ENCODE measurements at regions not wholly inside any gene's neighbourhood (a gene's known extent, or its start where the extent isn't known, plus 50 kb on each side); places are given as distances from the start of the nearest gene placed in this dataset.
"Not testable (repeated sequence)": the region's sequence is repeated elsewhere in the genome, so short reads cannot be mapped to it uniquely, and the experiment has no call there.

DNA sequence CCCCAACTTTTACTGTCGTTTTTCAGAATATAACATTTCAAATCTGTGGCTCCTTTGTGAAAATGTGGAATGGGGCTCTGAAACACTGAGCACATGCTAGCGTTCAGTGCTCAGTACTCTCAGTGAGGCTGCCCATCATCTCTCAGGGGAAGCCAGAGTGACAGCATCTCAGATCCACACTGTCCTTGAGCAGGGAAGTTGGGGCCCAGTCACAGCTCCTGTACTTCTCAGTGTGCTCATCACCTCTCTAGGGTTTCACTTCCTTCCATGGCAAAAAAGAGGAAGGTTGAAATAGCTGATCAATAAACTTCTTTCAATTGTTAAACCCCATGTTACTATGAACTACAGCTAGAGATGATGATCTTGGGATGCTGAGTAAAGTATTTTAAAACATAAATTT lies 565.9 kb upstream of the SPRY2 start:
- POLR2A ChIA-PET (ENCODE audit: partially characterized antibody), result no interaction called here
- CTCF ChIA-PET (ENCODE audit: partially characterized antibody), result no interaction called here
- Mint-ChIP-seq H3K4me1 (no peaks in the 10 kb centered on the region), H3K36me3 (no peaks in the 10 kb centered on the region), H3K27ac (no peak overlapping the region), H3K27me3 (no peaks in the 10 kb centered on the region), H3K9me3 (peaks cover 0 to 14% (median 5%) of the 10 kb centered on the region in 8 donors), H3K4me3 (no peak overlapping the region)
- H3K4me3 ChIP-seq (ENCODE audit: low read length in 2 of 2), result no peak overlapping the region
- H3K4me1 ChIP-seq (ENCODE audit: insufficient read depth, low read length), result no peaks in the 10 kb centered on the region
- H3K27me3 ChIP-seq (ENCODE audit: insufficient read depth, low read length), result no peaks in the 10 kb centered on the region
- DNase-seq, result no peak
- intact Hi-C loops (cut with micrococcal nuclease), result no loop called here
- H3K9me3 ChIP-seq (ENCODE audit: control insufficient read depth in 1 of 2, low read length in 2 of 2), result no peaks in the 10 kb centered on the region
- H3K36me3 ChIP-seq (ENCODE audit: insufficient read depth, low read length), result no peaks in the 10 kb centered on the region
- H3K27ac ChIP-seq (ENCODE audit: low read depth, low read length), result no peak overlapping the region

DNA sequence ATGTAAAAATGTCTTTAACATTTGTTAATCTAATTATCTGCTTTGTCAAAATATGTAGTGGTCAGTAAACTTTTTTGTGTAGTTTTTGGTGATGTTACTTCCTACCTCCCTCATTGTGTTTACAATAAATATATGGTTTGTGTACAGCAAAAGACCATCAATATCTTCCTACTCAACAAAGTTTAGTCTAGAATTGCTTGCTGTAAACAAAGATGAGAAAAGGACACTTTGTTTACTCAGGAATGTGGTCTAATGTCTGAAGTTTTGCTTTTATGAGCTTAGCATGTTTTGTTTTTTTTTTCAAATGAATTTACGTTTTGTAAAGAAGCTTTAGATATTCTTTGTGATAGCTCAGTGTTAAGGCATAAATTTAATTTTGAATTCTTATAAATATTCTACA lies 563.5 kb upstream of the SPRY2 start:
- H3K36me3 Mint-ChIP-seq, result no peaks in the 10 kb centered on the region
- H3K27me3 ChIP-seq (ENCODE audit: insufficient read depth, low read length), result no peaks in the 10 kb centered on the region
- no peak overlapping the region for H3K27ac ChIP-seq (ENCODE audit: low read depth, low read length)
- no peak overlapping the region for H3K4me3 ChIP-seq (ENCODE audit: low read length in 2 of 2)
- no peaks in the 10 kb centered on the region for H3K9me3 ChIP-seq (ENCODE audit: control insufficient read depth in 1 of 2, low read length in 2 of 2)
- H3K36me3 ChIP-seq (ENCODE audit: insufficient read depth, low read length), result no peaks in the 10 kb centered on the region
- POLR2A ChIA-PET (ENCODE audit: partially characterized antibody), result no interaction called here
- H3K4me1 Mint-ChIP-seq, result no peaks in the 10 kb centered on the region
- no peak for DNase-seq
- no peak overlapping the region for H3K4me3 Mint-ChIP-seq
- H3K27me3 Mint-ChIP-seq, result no peaks in the 10 kb centered on the region
- CTCF ChIA-PET (ENCODE audit: partially characterized antibody), result no interaction called here
- no peak overlapping the region for H3K27ac Mint-ChIP-seq
- H3K4me1 ChIP-seq (ENCODE audit: insufficient read depth, low read length), result no peaks in the 10 kb centered on the region
- intact Hi-C loops (cut with micrococcal nuclease), result no loop called here
- H3K9me3 Mint-ChIP-seq, result peaks cover 0 to 11% (median 4%) of the 10 kb centered on the region in 8 donors

DNA sequence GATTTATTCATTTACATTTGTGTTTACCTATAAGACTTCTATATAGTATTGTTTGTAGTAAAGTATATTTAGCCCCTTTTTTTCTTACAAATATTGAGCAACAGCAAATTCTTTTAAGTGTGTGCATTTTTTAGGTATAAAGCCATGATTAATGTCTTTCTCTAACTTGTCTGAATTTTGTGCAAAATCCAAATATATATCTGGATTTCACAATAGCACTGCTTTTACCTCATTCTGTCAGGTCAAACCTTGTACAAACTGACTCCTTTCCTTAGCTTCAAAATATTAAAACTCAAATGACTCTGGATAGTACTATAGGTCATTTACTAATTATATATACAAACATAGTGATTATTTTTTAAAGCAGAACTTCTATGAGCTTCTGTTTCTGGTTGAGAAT lies 563.0 kb upstream of the SPRY2 start:
- Mint-ChIP-seq H3K27ac (no peak overlapping the region), H3K27me3 (no peaks in the 10 kb centered on the region), H3K9me3 (peaks cover 0 to 11% (median 2%) of the 10 kb centered on the region in 8 donors), H3K36me3 (no peaks in the 10 kb centered on the region), H3K4me1 (no peaks in the 10 kb centered on the region), H3K4me3 (no peak overlapping the region)
- Histone ChIP-seq H3K4me1 (ENCODE audit: insufficient read depth, low read length) (no peaks in the 10 kb centered on the region), H3K9me3 (ENCODE audit: control insufficient read depth in 1 of 2, low read length in 2 of 2) (no peaks in the 10 kb centered on the region), H3K27ac (ENCODE audit: low read depth, low read length) (no peak overlapping the region), H3K27me3 (ENCODE audit: insufficient read depth, low read length) (no peaks in the 10 kb centered on the region), H3K36me3 (ENCODE audit: insufficient read depth, low read length) (no peaks in the 10 kb centered on the region), H3K4me3 (ENCODE audit: low read length in 2 of 2) (no peak overlapping the region)
- ChIA-PET POLR2A (ENCODE audit: partially characterized antibody) (no interaction called here), CTCF (ENCODE audit: partially characterized antibody) (no interaction called here)
- DNase-seq, result no peak
- intact Hi-C loops (cut with micrococcal nuclease), result no loop called here

DNA sequence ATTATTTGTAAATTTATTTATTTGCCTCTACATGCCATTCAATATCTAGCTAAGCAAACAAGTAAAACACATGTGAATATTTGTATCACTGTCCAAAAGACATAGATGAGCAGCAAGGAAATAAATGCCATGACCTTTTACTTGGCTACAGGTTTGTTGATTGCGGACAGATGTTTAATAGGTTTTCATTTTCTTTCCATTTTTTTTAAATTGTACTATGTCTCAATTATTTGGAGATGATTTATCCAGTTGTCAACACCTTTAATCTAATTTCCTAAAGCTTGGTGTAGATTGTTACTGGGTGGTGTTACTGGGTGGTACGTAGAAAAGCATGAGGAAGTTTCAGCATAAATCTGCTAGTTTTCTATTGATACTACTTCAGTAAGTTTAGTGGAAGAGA lies 560.6 kb upstream of the SPRY2 start:
- Mint-ChIP-seq H3K36me3 (no peaks in the 10 kb centered on the region), H3K4me3 (no peak overlapping the region), H3K27me3 (no peaks in the 10 kb centered on the region), H3K9me3 (peaks cover 0 to 14% (median 4%) of the 10 kb centered on the region in 8 donors), H3K27ac (no peak overlapping the region), H3K4me1 (no peaks in the 10 kb centered on the region)
- Histone ChIP-seq H3K27me3 (ENCODE audit: insufficient read depth, low read length) (no peaks in the 10 kb centered on the region), H3K27ac (ENCODE audit: low read depth, low read length) (no peak overlapping the region), H3K4me3 (ENCODE audit: low read length in 2 of 2) (no peak overlapping the region), H3K9me3 (ENCODE audit: control insufficient read depth in 1 of 2, low read length in 2 of 2) (no peaks in the 10 kb centered on the region), H3K4me1 (ENCODE audit: insufficient read depth, low read length) (no peaks in the 10 kb centered on the region), H3K36me3 (ENCODE audit: insufficient read depth, low read length) (no peaks in the 10 kb centered on the region)
- intact Hi-C loops (cut with micrococcal nuclease), result no loop called here
- CTCF ChIA-PET (ENCODE audit: partially characterized antibody), result no interaction called here
- POLR2A ChIA-PET (ENCODE audit: partially characterized antibody), result no interaction called here
- DNase-seq, result no peak

DNA sequence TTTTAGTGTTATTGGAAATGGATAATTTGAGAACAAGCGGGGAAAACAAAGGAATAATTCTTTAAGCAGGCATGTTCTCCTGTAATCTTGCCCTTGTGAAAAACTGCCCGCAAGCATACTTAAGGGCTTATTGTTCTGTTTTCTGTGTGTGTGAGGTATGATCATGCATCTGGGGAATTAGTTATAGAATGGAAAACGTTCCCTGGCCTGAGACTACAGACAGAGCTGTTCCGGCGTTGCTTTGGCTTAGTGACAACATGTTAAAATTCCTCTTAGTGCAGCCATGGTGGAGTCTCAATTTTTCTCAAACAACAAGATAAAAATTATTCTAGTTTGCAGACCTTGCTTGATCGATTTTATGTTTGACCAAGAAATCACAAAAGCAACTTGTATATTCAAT lies 560.2 kb upstream of the SPRY2 start:
- no peak overlapping the region for H3K27ac ChIP-seq (ENCODE audit: low read depth, low read length)
- Mint-ChIP-seq H3K9me3 (peaks cover 0 to 14% (median 4%) of the 10 kb centered on the region in 8 donors), H3K36me3 (no peaks in the 10 kb centered on the region), H3K4me3 (no peak overlapping the region), H3K27me3 (no peaks in the 10 kb centered on the region), H3K4me1 (no peaks in the 10 kb centered on the region), H3K27ac (no peak overlapping the region)
- no peaks in the 10 kb centered on the region for H3K4me1 ChIP-seq (ENCODE audit: insufficient read depth, low read length)
- no peaks in the 10 kb centered on the region for H3K36me3 ChIP-seq (ENCODE audit: insufficient read depth, low read length)
- intact Hi-C loops (cut with micrococcal nuclease), result no loop called here
- H3K27me3 ChIP-seq (ENCODE audit: insufficient read depth, low read length), result no peaks in the 10 kb centered on the region
- H3K4me3 ChIP-seq (ENCODE audit: low read length in 2 of 2), result no peak overlapping the region
- CTCF ChIA-PET (ENCODE audit: partially characterized antibody), result no interaction called here
- no peaks in the 10 kb centered on the region for H3K9me3 ChIP-seq (ENCODE audit: control insufficient read depth in 1 of 2, low read length in 2 of 2)
- POLR2A ChIA-PET (ENCODE audit: partially characterized antibody), result no interaction called here
- no peak for DNase-seq

DNA sequence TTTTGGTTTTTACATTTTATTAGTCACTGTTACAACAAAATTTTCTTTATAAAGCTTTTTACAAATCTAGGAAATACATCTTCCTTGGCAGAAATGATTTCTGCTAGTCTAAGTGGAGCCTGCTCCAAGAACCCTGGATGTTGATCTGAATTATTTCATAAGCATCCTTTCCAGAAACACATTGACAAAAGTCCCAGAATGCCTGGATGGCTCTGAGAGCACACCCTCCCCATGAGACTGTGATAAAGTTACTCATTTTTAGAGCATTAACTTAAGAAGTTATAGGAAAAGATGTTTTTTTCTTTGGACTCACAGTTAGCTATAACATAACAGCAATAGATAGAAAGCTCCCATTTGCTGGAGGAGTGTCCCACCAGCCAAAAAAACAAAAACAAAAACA lies 559.6 kb upstream of the SPRY2 start:
- no peaks in the 10 kb centered on the region for H3K4me1 ChIP-seq (ENCODE audit: insufficient read depth, low read length)
- H3K27me3 ChIP-seq (ENCODE audit: insufficient read depth, low read length), result no peaks in the 10 kb centered on the region
- H3K27ac ChIP-seq (ENCODE audit: low read depth, low read length), result no peak overlapping the region
- H3K27ac Mint-ChIP-seq, result no peak overlapping the region
- ChIA-PET POLR2A (ENCODE audit: partially characterized antibody) (no interaction called here), CTCF (ENCODE audit: partially characterized antibody) (no interaction called here)
- H3K9me3 ChIP-seq (ENCODE audit: control insufficient read depth in 1 of 2, low read length in 2 of 2), result no peaks in the 10 kb centered on the region
- H3K9me3 Mint-ChIP-seq, result peaks cover 0 to 14% (median 4%) of the 10 kb centered on the region in 8 donors
- H3K36me3 Mint-ChIP-seq, result no peaks in the 10 kb centered on the region
- intact Hi-C loops (cut with micrococcal nuclease), result no loop called here
- no peaks in the 10 kb centered on the region for H3K27me3 Mint-ChIP-seq
- no peak overlapping the region for H3K4me3 Mint-ChIP-seq
- DNase-seq, result no peak
- no peaks in the 10 kb centered on the region for H3K36me3 ChIP-seq (ENCODE audit: insufficient read depth, low read length)
- no peak overlapping the region for H3K4me3 ChIP-seq (ENCODE audit: low read length in 2 of 2)
- no peaks in the 10 kb centered on the region for H3K4me1 Mint-ChIP-seq

DNA sequence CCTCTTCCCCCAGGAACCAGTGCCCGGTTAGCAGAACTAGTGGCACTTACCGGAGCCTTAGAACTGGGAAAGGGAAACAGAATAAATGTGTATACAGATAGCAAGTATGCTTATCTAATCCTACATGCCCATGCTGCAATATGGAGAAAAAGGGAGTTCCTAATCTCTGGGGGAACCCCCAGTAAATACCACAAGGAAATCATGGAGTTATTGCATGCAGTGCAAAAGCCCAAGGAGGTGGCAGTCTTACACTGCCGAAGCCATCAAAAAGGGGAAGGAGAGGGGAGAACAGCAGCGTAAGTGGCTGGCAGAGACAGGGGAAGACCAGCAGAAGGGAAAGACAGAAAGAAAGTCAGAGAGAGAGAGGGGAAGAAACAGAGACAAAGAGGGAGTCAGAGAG lies 556.7 kb upstream of the SPRY2 start:
- H3K27ac Mint-ChIP-seq; H3K4me3 ChIP-seq (ENCODE audit: low read length in 2 of 2); CTCF ChIA-PET (ENCODE audit: partially characterized antibody); H3K27me3 ChIP-seq (ENCODE audit: insufficient read depth, low read length); POLR2A ChIA-PET (ENCODE audit: partially characterized antibody); DNase-seq; intact Hi-C loops (cut with micrococcal nuclease); H3K27me3 Mint-ChIP-seq; H3K4me1 ChIP-seq (ENCODE audit: insufficient read depth, low read length); H3K4me3 Mint-ChIP-seq; H3K4me1 Mint-ChIP-seq; H3K36me3 ChIP-seq (ENCODE audit: insufficient read depth, low read length); H3K27ac ChIP-seq (ENCODE audit: low read depth, low read length); H3K9me3 ChIP-seq (ENCODE audit: control insufficient read depth in 1 of 2, low read length in 2 of 2); H3K36me3 Mint-ChIP-seq: not testable (repeated sequence)
- peaks cover 0 to 12% (median 4%) of the 10 kb centered on the region in 8 donors for H3K9me3 Mint-ChIP-seq

DNA sequence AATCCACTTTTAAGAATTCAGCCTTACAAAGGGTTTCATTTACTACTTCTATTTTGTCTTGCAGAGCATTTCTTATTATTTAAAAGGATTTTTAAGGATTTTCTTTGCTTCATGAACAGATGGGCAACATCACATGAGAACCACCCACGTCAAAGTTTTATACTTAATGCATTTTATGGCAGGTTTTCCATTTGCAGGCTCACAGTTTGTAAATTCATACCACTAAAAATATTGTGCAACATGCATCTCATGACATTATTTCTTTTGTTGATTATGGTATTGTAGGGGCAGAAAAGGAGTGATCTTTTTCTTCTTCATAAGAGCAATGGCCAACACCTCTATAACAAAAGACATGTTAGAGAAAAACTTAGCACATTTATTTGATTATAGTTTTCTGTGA lies 554.0 kb upstream of the SPRY2 start:
- H3K4me3 ChIP-seq (ENCODE audit: low read length in 2 of 2), result no peak overlapping the region
- H3K9me3 Mint-ChIP-seq, result peaks cover 0 to 10% (median 3%) of the 10 kb centered on the region in 8 donors
- no peaks in the 10 kb centered on the region for H3K36me3 ChIP-seq (ENCODE audit: insufficient read depth, low read length)
- POLR2A ChIA-PET (ENCODE audit: partially characterized antibody), result no interaction called here
- H3K4me3 Mint-ChIP-seq, result no peak overlapping the region
- no peaks in the 10 kb centered on the region for H3K27me3 Mint-ChIP-seq
- CTCF ChIA-PET (ENCODE audit: partially characterized antibody), result no interaction called here
- H3K27me3 ChIP-seq (ENCODE audit: insufficient read depth, low read length), result no peaks in the 10 kb centered on the region
- no peak for DNase-seq
- no peaks in the 10 kb centered on the region for H3K4me1 ChIP-seq (ENCODE audit: insufficient read depth, low read length)
- no peaks in the 10 kb centered on the region for H3K9me3 ChIP-seq (ENCODE audit: control insufficient read depth in 1 of 2, low read length in 2 of 2)
- no peaks in the 10 kb centered on the region for H3K36me3 Mint-ChIP-seq
- H3K4me1 Mint-ChIP-seq, result no peaks in the 10 kb centered on the region
- H3K27ac ChIP-seq (ENCODE audit: low read depth, low read length), result no peak overlapping the region
- intact Hi-C loops (cut with micrococcal nuclease), result no loop called here
- no peak overlapping the region for H3K27ac Mint-ChIP-seq

All from CD4-positive, alpha-beta memory T cell (primary cell).